ENCODE measurements at regions not wholly inside any gene's neighbourhood (a gene's known extent, or its start where the extent isn't known, plus 50 kb on each side); places are given as distances from the start of the nearest gene placed in this dataset.

- no peaks in the 10 kb centered on the region for H3K9me3 Mint-ChIP-seq
- H3K4me1 Mint-ChIP-seq: no peaks in the 10 kb centered on the region
- H3K4me3 Mint-ChIP-seq: no peak overlapping the region
- H3K36me3 Mint-ChIP-seq (ENCODE audit: low read depth): no peaks in the 10 kb centered on the region
- H3K27me3 Mint-ChIP-seq: peaks cover 13% of the 10 kb centered on the region
- DNase-seq: no peak
- CTCF ChIA-PET: interaction anchor here (0.7 kb wide), 1 partner anchor 59 kb away, joined by 3 read pairs; no protein-coding TSS in a partner anchor
- POLR2A ChIA-PET: no interaction called here
- H3K27ac Mint-ChIP-seq: no peak overlapping the region
Observed at GRCh38 chr4:74878323-74878722, 54.6 kb upstream of the PARM1 start.

- H3K4me1 Mint-ChIP-seq: no peaks in the 10 kb centered on the region
- no peak for DNase-seq
- no peak overlapping the region for H3K27ac Mint-ChIP-seq
- POLR2A ChIA-PET: no interaction called here
- H3K36me3 Mint-ChIP-seq (ENCODE audit: low read depth): no peaks in the 10 kb centered on the region
- H3K9me3 Mint-ChIP-seq: no peaks in the 10 kb centered on the region
- H3K27me3 Mint-ChIP-seq: peaks cover 15% of the 10 kb centered on the region
- no peak overlapping the region for H3K4me3 Mint-ChIP-seq
- CTCF ChIA-PET: interaction anchor here (1.2 to 1.3 kb wide), 2 partner anchors 17 to 973 kb away, joined by 3 to 4 read pairs; no protein-coding TSS in a partner anchor
Observed at GRCh38 chr4:74875451-74875850, 57.5 kb upstream of the PARM1 start.

DNA sequence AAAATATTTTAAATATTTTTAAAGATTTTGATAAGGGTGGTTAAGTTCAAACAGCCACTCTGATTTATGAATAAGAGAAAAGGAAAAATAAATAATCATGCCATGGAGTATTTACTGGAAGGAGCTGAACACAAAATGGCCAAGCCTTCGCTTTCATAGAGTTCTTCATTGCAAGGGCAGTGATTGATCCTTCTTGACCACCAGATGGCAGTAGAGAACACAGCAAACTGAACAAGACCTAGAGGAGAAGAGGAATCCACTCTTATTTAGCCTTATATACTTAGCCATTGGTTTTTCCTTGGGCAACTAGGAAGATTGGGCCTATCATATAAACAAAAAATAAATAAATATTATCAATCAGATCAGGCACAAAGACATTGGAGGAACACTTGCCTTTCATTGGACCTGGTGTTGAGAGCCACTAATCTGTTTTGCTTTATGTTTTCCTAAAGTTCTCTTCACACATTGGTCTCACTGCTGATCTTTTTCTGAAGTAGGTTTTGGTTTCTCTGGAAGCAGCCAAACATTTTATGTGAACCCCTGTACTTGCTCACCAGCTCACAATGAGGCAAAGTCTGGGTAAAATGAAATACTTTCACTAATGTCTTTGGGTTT is 58.1 kb upstream of the PARM1 start:
- ChIA-PET CTCF (interaction anchor here (0.6 to 1.5 kb wide), 5 partner anchors 10 to 973 kb away, joined by 3 to 5 read pairs (median 4); no protein-coding TSS in a partner anchor), POLR2A (no interaction called here)
- Mint-ChIP-seq H3K27me3 (peaks cover 15% of the 10 kb centered on the region), H3K27ac (no peak overlapping the region), H3K9me3 (no peaks in the 10 kb centered on the region), H3K4me1 (no peaks in the 10 kb centered on the region), H3K4me3 (no peak overlapping the region), H3K36me3 (ENCODE audit: low read depth) (no peaks in the 10 kb centered on the region)
- DNase-seq: no peak

- DNase-seq: no peak
Observed at GRCh38 chr4:74873545-74874301, 59.2 kb upstream of the PARM1 start.

DNA sequence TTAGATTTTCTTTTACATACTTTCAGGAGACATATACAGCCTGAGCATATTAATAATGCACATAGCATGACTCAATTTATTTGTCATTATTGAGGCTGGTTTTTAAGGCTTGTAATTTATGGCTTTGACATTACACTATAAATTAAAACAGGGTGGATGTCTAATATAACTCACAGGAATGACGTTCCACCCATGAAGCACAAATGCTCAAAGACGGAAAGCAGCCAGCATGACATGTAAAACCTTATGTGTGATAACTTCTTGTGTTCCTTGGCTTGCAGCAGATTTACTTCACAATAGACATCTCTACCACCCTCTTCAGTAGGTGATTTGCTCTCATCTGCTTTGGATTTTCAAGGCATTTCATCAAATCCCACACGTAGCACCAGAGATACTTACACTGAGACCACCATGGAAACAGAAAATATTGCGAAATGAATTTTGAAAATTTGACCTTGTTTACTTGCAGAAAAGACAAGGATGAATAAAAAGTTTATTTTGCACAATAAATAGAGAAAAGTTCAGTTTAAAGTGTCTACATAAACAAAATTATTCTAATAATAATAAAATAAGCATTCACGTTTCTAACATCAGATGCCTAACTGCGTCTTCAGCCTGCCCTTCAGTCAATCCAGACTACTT is 64.7 kb upstream of the BTC start:
- Mint-ChIP-seq H3K9me3 (peaks cover 2% of the 10 kb centered on the region), H3K4me3 (no peak overlapping the region), H3K36me3 (ENCODE audit: low read depth) (no peaks in the 10 kb centered on the region), H3K4me1 (no peaks in the 10 kb centered on the region), H3K27ac (no peak overlapping the region), H3K27me3 (peaks cover 7% of the 10 kb centered on the region)
- POLR2A ChIA-PET: no interaction called here
- CTCF ChIA-PET: no interaction called here
- no peak for DNase-seq

More at GRCh38 chr4:74873545-74874301, 59.2 kb upstream of the PARM1 start:
- Mint-ChIP-seq H3K36me3 (ENCODE audit: low read depth) (no peaks in the 10 kb centered on the region), H3K27ac (no peak overlapping the region), H3K4me3 (no peak overlapping the region), H3K27me3 (peaks cover 15% of the 10 kb centered on the region), H3K9me3 (no peaks in the 10 kb centered on the region), H3K4me1 (no peaks in the 10 kb centered on the region)
- ChIA-PET POLR2A (no interaction called here), CTCF (interaction anchor here (0.6 to 1.5 kb wide), 4 partner anchors 10 to 974 kb away, joined by 3 to 5 read pairs (median 4); no protein-coding TSS in a partner anchor)

GRCh38 chr4:74855879-74856278 is 61.6 kb upstream of the BTC start:
- ChIA-PET CTCF (no interaction called here), POLR2A (no interaction called here)
- Mint-ChIP-seq H3K36me3 (ENCODE audit: low read depth) (no peaks in the 10 kb centered on the region), H3K4me1 (no peaks in the 10 kb centered on the region), H3K4me3 (no peak overlapping the region), H3K9me3 (peaks cover 2% of the 10 kb centered on the region), H3K27me3 (no peaks in the 10 kb centered on the region), H3K27ac (no peak overlapping the region)
- DNase-seq: no peak

DNA sequence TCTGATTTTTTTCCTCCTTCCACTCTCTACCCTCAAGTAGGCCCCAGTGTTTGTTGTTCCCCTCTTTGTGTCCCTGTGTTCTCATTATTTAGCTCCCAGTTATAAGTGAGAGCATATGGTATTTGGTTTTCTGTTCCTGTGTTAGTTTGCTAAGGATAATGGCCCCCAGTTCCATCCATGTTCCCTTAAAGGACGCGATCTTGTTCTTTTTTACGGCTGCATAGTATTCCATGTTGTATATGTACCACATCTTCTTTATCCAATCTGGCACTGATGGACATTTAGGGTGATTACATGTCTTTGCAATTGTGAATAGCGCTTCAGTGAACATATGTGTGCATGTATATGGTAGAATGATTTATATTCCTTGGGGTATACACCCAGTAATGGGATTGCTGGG is 54.5 kb upstream of the BTC start:
- H3K4me3 Mint-ChIP-seq: no peak overlapping the region
- CTCF ChIA-PET: no interaction called here
- no peaks in the 10 kb centered on the region for H3K4me1 Mint-ChIP-seq
- no peak for DNase-seq
- POLR2A ChIA-PET: no interaction called here
- H3K27ac Mint-ChIP-seq: no peak overlapping the region
- no peaks in the 10 kb centered on the region for H3K27me3 Mint-ChIP-seq
- peaks cover 4% of the 10 kb centered on the region for H3K9me3 Mint-ChIP-seq
- no peaks in the 10 kb centered on the region for H3K36me3 Mint-ChIP-seq (ENCODE audit: low read depth)

GRCh38 chr4:74845834-74846233 is 51.5 kb upstream of the BTC start:
- no peaks in the 10 kb centered on the region for H3K4me1 Mint-ChIP-seq
- CTCF ChIA-PET: no interaction called here
- POLR2A ChIA-PET: no interaction called here
- no peaks in the 10 kb centered on the region for H3K27me3 Mint-ChIP-seq
- H3K27ac Mint-ChIP-seq: no peak overlapping the region
- no peak for DNase-seq
- no peak overlapping the region for H3K4me3 Mint-ChIP-seq
- peaks cover 4% of the 10 kb centered on the region for H3K9me3 Mint-ChIP-seq
- H3K36me3 Mint-ChIP-seq (ENCODE audit: low read depth): no peaks in the 10 kb centered on the region
